Left renal cortex interstitium (tissue), 4 donors: ENCODE measurements at regions not wholly inside any gene's neighbourhood (a gene's known extent, or its start where the extent isn't known, plus 50 kb on each side); places are given as distances from the start of the nearest gene placed in this dataset.
"Not testable (repeated sequence)": the region's sequence is repeated elsewhere in the genome, so short reads cannot be mapped to it uniquely, and the experiment has no call there.

ENCODE experiments used
- DNase-seq, 4 donors: peaks; one replicate each; pipeline ENCODE4 v3.0.0-alpha.2; 2013; ENCODE audit warnings: low read depth in 4 of 4, low spot score in 2 of 4, missing footprints in 1 of 4

- DNase-seq, result not testable (repeated sequence)
These were observed 657.4 kb downstream of the TRIML1 start for GRCh38 chr4:188796600-188796999.

GRCh38 chr4:188797011-188797410, 657.8 kb downstream of the TRIML1 start:
- DNase-seq, result not testable (repeated sequence)

DNA sequence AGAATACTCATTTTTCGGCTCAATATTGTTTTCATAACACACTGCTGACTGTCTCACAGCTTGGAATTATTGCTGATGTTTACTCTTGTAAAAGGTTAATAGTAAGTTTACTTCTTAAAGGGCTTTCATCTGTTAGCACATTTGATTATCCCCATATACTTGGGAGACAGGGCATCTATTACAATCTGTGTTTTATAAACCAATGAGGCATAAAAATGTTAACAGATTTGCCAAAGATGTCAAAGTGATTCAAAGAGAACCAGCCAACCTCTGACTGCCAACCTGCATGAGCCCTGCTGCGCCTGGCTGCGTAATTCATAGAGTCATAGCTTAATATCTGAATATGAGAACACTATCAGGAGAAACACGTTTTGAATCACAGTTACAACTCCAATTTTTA, 665.6 kb downstream of the TRIML1 start:
- no peak for DNase-seq

DNA sequence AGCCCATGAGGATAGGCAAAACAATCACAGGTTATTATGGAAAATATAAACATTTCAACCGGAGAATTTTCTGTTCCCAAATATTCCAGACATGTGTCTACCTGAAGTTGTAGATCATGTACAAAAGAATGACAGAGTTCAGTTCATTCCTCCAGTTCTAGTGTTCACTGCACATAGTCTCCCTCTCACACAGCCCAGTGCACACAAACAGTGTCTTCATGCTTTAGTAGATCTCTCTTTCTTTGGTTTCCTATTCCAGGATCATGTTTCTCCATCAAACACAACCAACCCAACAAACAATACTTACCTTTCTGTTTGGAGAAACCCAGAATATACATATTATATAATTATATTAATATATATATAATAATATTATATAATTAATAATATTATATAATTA, 671.9 kb downstream of the TRIML1 start:
- peak in 1 of 4 donors; percentile 15 for DNase-seq

- DNase-seq, result no peak
These were observed 673.4 kb downstream of the TRIML1 start for GRCh38 chr4:188812644-188813043.

DNA sequence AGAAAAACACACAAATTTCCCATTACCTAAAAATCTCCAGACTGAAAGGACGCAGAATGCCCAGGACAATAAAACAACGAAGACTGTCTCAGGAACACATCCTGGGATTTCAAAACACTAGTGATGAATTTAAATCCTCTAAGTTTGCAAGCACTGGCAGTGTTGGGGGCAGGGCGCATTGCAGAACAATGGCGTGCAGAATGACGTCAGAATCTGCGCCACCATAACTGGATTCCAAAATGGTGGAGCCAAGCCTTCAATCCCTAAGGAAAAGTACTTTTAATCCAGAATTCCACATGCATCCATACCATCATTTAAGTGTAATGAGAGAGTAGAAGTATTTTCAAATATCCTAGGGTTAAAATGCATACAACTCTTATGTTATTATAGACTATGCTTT, 679.1 kb downstream of the TRIML1 start:
- DNase-seq, result no peak

DNA sequence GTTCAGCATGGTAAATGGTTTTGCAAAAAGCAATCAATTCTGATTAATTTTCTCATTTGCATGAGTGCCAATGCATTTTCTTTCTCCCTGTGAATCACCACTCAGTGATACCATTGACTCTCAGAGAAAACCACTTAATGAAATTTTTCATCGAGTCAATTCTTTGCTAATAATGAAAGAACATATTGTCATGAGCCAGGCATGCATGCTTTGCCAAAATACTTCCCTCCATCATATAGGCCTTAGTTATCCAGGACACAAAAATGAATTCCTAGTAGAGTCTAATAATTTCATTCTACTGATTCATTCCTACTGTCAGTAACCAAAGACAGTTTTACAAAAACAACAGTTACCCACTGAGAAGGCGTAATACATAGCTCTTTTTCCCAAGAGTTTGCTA, 680.0 kb downstream of the TRIML1 start:
- DNase-seq, result no peak

- no peak for DNase-seq
These were observed 682.3 kb downstream of the TRIML1 start for GRCh38 chr4:188821500-188821899.

- DNase-seq, result no peak
These were observed 683.5 kb downstream of the TRIML1 start for GRCh38 chr4:188822698-188823097.

- DNase-seq, result no peak
These were observed 685.3 kb downstream of the TRIML1 start for GRCh38 chr4:188824553-188824952.

DNA sequence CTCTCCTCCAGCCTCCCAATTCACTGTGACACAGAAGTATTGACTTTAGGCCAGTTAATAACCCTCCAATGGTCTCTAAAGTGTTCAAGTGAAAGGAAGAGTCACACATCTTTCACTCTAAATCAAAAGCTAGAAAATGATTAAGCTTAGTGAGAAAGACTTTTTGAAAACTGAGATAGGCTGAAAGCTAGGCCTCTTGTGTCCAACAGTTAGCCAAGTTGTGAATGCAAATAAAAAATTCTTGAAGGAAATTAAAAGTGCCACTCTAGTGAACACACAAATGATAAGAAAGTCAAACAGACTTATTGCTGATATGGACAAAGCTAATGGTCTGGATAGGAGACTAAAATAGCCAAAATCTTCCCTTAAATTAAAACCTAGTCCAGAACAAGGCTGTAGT, 687.2 kb downstream of the TRIML1 start:
- no peak for DNase-seq

DNA sequence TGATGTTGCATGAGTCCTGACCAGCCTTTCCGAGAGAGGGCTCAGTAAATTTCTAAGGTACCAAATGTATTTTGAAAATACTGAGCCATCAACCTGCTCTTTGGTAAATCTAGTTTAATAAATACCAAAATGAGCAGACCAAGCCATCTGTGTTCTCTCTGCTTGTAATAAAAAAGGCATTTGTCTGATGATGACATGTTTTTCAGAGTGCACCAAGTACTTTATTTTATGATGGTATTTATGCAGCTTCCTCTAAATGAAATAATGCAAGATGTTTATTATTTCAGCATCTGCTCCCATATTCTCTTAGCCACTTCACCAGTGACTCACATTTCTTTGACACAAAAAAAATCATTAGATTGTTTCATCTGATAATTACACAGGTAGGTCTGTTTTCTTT, 700.5 kb downstream of the TRIML1 start:
- no peak for DNase-seq

DNA sequence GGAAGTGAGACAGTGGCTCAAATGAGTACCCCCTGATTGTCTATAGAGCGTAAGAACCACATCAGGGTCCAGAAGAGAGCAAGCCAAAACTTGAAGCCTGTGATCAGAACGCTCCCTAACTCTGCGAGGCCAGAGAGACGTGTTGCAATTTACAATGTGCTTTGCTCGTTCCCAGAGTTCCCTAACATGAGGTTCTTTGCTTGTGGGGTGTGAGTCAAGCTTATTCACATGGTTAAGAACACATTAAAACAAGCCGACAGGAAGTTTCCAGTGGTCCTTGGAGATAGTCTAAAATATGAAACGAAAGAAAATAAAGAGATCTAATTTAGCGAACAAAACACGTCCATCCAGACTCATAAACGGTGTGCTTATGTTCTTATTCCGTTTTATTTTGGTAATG, 702.3 kb downstream of the TRIML1 start:
- DNase-seq, result no peak

- no peak for DNase-seq
These were observed 715.2 kb downstream of the TRIML1 start for GRCh38 chr4:188854436-188854835.

GRCh38 chr4:188858696-188859095, 719.5 kb downstream of the TRIML1 start:
- no peak for DNase-seq

DNA sequence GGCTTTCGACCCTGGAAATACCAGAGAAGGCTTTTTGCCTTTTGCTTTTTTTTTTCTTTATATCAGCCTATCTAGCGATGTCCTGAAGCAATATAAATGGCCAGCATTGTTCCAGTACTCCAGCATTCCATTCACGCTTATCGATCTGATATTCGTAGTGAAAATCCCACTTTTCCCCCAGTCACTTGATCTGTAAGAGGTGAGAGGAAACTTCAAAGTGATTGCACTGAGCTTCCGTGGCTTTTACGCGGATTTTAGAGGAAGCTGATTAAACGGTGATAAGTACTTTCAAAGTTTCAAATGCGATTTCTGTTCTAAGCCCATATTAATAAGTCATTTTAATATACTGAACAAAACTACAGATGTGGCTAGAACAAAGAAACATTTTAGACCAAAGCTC, 725.5 kb downstream of the TRIML1 start:
- DNase-seq, result no peak

GRCh38 chr4:188867796-188868195, 728.6 kb downstream of the TRIML1 start:
- DNase-seq, result no peak

GRCh38 chr4:188869581-188869980, 730.3 kb downstream of the TRIML1 start:
- DNase-seq, result no peak

GRCh38 chr4:188872809-188873208, 733.6 kb downstream of the TRIML1 start:
- no peak for DNase-seq

DNA sequence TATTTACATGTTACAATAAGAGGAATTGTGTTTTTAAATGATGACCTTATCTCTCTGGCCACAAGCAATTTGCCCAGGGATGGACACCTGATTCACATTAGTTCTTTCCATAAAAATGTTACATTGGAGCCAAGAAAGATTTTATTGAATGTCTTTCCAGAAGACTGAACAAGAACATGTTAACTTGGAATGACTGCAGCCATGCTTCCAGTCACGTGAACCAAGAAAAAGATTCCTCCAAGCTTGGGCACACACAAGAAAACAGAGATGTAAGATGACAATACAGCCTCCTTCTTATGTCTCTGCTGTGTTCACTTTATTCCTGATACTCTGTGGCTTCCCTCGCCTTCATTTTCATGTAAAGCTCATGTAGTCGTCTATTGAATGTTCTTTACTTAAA, 737.6 kb downstream of the TRIML1 start:
- no peak for DNase-seq

GRCh38 chr4:188879598-188879997, 740.4 kb downstream of the TRIML1 start:
- no peak for DNase-seq

DNA sequence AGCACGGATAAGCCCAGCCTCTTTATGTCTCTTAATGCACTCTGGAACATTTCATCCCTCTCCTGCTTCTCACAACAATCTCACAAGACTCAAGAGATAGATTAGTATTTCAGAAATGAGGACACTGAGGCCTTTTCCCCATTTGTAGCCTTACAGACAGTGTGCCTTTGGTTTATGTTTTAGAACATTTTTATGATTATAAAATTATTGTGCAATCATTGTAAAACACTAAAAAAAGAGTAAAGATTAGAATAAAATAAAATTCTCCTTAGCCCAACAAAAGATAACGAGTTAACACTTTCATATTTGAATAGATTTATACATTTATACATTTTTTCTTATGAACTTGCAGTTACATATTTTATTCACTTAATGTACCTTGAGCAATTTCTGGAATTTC, 748.7 kb downstream of the TRIML1 start:
- no peak for DNase-seq

DNA sequence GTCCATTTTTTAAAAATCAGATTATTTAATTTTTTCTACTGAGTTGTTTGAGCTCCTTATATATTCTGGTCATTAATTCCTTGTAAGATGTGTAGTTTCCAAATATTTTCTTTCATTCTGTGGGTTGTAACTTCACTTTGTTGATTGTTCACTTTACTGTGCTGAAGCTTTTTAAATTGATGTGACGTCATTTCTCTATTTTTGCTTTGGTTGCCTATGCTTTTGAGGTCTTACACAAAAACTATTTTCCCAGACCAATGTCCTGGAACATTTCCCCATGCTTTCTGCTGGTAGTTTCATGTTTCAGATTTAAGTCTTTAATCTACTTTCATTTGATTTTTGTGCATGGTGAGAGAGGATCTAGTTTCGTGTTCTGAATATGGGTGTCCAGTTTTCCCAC, 753.6 kb downstream of the TRIML1 start:
- no peak for DNase-seq

GRCh38 chr4:188903986-188904385, 764.7 kb downstream of the TRIML1 start:
- DNase-seq, result no peak
